ENCODE measurements at regions not wholly inside any gene's neighbourhood (a gene's known extent, or its start where the extent isn't known, plus 50 kb on each side); places are given as distances from the start of the nearest gene placed in this dataset.

GRCh38 chr6:169380493-169380892, 126.8 kb upstream of the THBS2 start:
- no peak for TF ChIP-seq CTCF (IDR thresholded peaks at IDR 0.05)
- no peak for TF ChIP-seq EZH2phosphoT487 (IDR thresholded peaks at IDR 0.05; ENCODE audit: borderline replicate concordance, low read depth)
- no peak for TF ChIP-seq IRF3 (IDR thresholded peaks at IDR 0.05; ENCODE audit: low read depth, low read length)
- no peak for TF ChIP-seq RFX5 (IDR thresholded peaks at IDR 0.05; ENCODE audit: low read length)
- no peak for TF ChIP-seq NRF1 (IDR thresholded peaks at IDR 0.05; ENCODE audit: low read depth, low read length)
- no peak for TF ChIP-seq MXI1 (IDR thresholded peaks at IDR 0.05; ENCODE audit: low read depth, low read length)
- TF ChIP-seq USF1 (IDR thresholded peaks at IDR 0.05; ENCODE audit: borderline replicate concordance, low read depth) = no peak
- no peak for TF ChIP-seq TCF12 (IDR thresholded peaks at IDR 0.05)
- TF ChIP-seq GATA2 (CRISPR knock-in tag; IDR thresholded peaks at IDR 0.05) = no peak
- TF ChIP-seq TAF1 (IDR thresholded peaks at IDR 0.05; ENCODE audit: borderline replicate concordance, low read depth, low read length) = no peak
